T-helper 1 cell treated with Interleukin-12 subunit alpha and Interleukin-12 subunit beta and Interleukin-4 antibody, amounts not matched to agents 30 μg/mL and 1 μg/mL, for 36 hours (primary cell): ENCODE measurements at regions not wholly inside any gene's neighbourhood (a gene's known extent, or its start where the extent isn't known, plus 50 kb on each side); places are given as distances from the start of the nearest gene placed in this dataset.

Experiments
- H3K27ac Mint-ChIP-seq: one replicate; pipeline ENCODE4 v1.8.0; 2021; ENCODE audit warnings: mild to moderate bottlenecking, mixed read lengths
- H3K27me3 Mint-ChIP-seq: one replicate; pipeline ENCODE4 v1.8.0; 2021; ENCODE audit warnings: low read depth, mixed read lengths
- H3K36me3 Mint-ChIP-seq: one replicate; pipeline ENCODE4 v1.8.0; 2021; ENCODE audit warnings: low read depth, mixed read lengths
- H3K4me1 Mint-ChIP-seq: one replicate; pipeline ENCODE4 v1.8.0; 2021; ENCODE audit warnings: low read depth, mixed read lengths
- H3K4me3 Mint-ChIP-seq: one replicate; pipeline ENCODE4 v1.8.0; 2021; ENCODE audit warnings: mild to moderate bottlenecking, moderate library complexity, mixed read lengths
- H3K9me3 Mint-ChIP-seq: one replicate; pipeline ENCODE4 v1.8.0; 2021; ENCODE audit warnings: mixed read lengths

DNA sequence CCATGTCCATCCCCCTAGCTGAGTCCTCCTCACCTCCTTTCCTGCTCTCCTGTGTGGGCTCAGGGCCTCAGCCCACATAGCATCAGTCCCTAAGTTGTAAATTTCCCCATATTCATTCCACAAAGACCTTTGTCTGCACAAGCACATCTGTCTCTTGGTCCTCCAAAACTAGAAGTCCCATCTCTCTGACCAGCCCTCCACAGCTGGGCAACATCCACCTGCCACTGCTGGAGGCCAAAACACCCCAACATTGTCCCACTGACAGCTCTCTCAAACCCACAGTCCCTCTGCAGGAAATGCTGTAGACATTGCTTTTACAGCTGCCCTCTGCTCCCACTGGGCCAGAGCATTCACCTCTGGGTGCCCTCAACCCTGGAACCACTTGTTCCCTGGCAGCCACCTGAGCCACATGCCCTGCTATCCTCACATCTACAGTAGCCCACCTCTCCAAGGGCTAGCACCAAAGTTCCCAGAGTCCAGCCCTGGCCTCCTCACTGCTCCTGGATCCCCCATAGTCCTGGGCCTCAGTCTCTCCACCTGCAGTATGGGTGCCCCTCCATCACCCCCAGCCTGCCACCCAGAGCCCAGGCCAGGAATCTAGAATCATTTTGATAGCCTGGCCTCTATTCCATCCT is 1722.7 kb downstream of the TP53TG3F start:
- no peaks in the 10 kb centered on the region for H3K36me3 Mint-ChIP-seq
- H3K27ac Mint-ChIP-seq, result no peak overlapping the region
- peaks cover 34% of the 10 kb centered on the region for H3K9me3 Mint-ChIP-seq
- no peaks in the 10 kb centered on the region for H3K4me1 Mint-ChIP-seq
- H3K27me3 Mint-ChIP-seq, result no peaks in the 10 kb centered on the region
- H3K4me3 Mint-ChIP-seq, result no peak overlapping the region

DNA sequence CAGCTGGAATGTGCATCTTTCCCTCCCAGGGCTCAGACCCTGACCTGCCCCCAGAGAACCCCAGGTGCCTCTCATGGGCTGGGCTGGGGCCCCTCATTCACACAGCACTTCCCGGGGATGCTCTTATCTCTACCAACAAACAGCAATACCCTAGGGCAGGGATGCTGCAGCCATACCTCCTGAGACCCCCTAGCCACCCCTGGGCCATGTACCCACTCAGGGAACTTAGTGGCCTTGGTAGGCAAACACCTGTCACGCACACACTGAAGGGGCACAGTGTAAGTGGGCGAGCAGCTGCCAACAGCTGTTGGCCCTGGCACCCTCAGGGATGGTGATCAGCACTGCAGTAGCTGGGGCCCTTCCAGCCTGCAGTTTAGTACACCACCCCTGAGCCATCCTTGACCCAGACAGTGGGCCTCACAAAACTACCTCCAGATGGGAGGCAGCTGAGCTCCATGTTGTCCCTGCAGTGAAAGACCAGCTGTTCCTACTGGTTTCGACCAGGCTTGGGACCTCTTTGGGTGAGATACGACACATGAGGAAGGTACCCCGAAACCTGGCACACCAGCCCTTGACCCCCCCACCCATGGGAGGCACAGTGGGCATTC is 1723.6 kb downstream of the TP53TG3F start:
- Mint-ChIP-seq H3K9me3 (peaks cover 35% of the 10 kb centered on the region), H3K36me3 (no peaks in the 10 kb centered on the region), H3K27ac (no peak overlapping the region), H3K27me3 (no peaks in the 10 kb centered on the region), H3K4me1 (no peaks in the 10 kb centered on the region), H3K4me3 (no peak overlapping the region)

GRCh38 chr16:35184356-35184870 is 1725.0 kb downstream of the TP53TG3F start:
- Mint-ChIP-seq H3K9me3 (peaks cover 35% of the 10 kb centered on the region), H3K4me3 (no peak overlapping the region), H3K27me3 (no peaks in the 10 kb centered on the region), H3K36me3 (no peaks in the 10 kb centered on the region), H3K4me1 (no peaks in the 10 kb centered on the region), H3K27ac (no peak overlapping the region)

- Mint-ChIP-seq H3K9me3 (peaks cover 38% of the 10 kb centered on the region), H3K4me3 (no peak overlapping the region), H3K27me3 (no peaks in the 10 kb centered on the region), H3K4me1 (no peaks in the 10 kb centered on the region), H3K36me3 (no peaks in the 10 kb centered on the region), H3K27ac (no peak overlapping the region)
Measured at GRCh38 chr16:35185366-35186044, 1726.1 kb downstream of the TP53TG3F start.

GRCh38 chr16:35186045-35186759 is 1726.8 kb downstream of the TP53TG3F start:
- Mint-ChIP-seq H3K27me3 (no peaks in the 10 kb centered on the region), H3K9me3 (peaks cover 35% of the 10 kb centered on the region), H3K4me1 (no peaks in the 10 kb centered on the region), H3K27ac (no peak overlapping the region), H3K4me3 (no peak overlapping the region), H3K36me3 (no peaks in the 10 kb centered on the region)

GRCh38 chr16:35187665-35188225 is 1728.3 kb downstream of the TP53TG3F start:
- H3K4me3 Mint-ChIP-seq, result no peak overlapping the region
- no peaks in the 10 kb centered on the region for H3K36me3 Mint-ChIP-seq
- H3K9me3 Mint-ChIP-seq, result peaks cover 30% of the 10 kb centered on the region
- no peaks in the 10 kb centered on the region for H3K27me3 Mint-ChIP-seq
- H3K27ac Mint-ChIP-seq, result no peak overlapping the region
- no peaks in the 10 kb centered on the region for H3K4me1 Mint-ChIP-seq

- no peak overlapping the region for H3K4me3 Mint-ChIP-seq
- H3K27ac Mint-ChIP-seq, result no peak overlapping the region
- peaks cover 28% of the 10 kb centered on the region for H3K9me3 Mint-ChIP-seq
- no peaks in the 10 kb centered on the region for H3K4me1 Mint-ChIP-seq
- H3K36me3 Mint-ChIP-seq, result no peaks in the 10 kb centered on the region
- no peaks in the 10 kb centered on the region for H3K27me3 Mint-ChIP-seq
Measured at GRCh38 chr16:35188288-35189155, 1729.1 kb downstream of the TP53TG3F start.

- H3K27ac Mint-ChIP-seq, result no peak overlapping the region
- no peaks in the 10 kb centered on the region for H3K27me3 Mint-ChIP-seq
- H3K9me3 Mint-ChIP-seq, result peaks cover 27% of the 10 kb centered on the region
- no peaks in the 10 kb centered on the region for H3K36me3 Mint-ChIP-seq
- no peaks in the 10 kb centered on the region for H3K4me1 Mint-ChIP-seq
- no peak overlapping the region for H3K4me3 Mint-ChIP-seq
Measured at GRCh38 chr16:35192993-35193392, 1733.6 kb downstream of the TP53TG3F start.

- Mint-ChIP-seq H3K27me3 (no peaks in the 10 kb centered on the region), H3K27ac (no peak overlapping the region), H3K4me3 (no peak overlapping the region), H3K4me1 (no peaks in the 10 kb centered on the region), H3K36me3 (no peaks in the 10 kb centered on the region), H3K9me3 (peaks cover 27% of the 10 kb centered on the region)
Measured at GRCh38 chr16:35193956-35194355, 1734.5 kb downstream of the TP53TG3F start.

GRCh38 chr16:35194681-35195080 is 1735.3 kb downstream of the TP53TG3F start:
- H3K9me3 Mint-ChIP-seq, result peaks cover 27% of the 10 kb centered on the region
- H3K27me3 Mint-ChIP-seq, result no peaks in the 10 kb centered on the region
- H3K4me3 Mint-ChIP-seq, result no peak overlapping the region
- no peaks in the 10 kb centered on the region for H3K4me1 Mint-ChIP-seq
- H3K36me3 Mint-ChIP-seq, result no peaks in the 10 kb centered on the region
- no peak overlapping the region for H3K27ac Mint-ChIP-seq

DNA sequence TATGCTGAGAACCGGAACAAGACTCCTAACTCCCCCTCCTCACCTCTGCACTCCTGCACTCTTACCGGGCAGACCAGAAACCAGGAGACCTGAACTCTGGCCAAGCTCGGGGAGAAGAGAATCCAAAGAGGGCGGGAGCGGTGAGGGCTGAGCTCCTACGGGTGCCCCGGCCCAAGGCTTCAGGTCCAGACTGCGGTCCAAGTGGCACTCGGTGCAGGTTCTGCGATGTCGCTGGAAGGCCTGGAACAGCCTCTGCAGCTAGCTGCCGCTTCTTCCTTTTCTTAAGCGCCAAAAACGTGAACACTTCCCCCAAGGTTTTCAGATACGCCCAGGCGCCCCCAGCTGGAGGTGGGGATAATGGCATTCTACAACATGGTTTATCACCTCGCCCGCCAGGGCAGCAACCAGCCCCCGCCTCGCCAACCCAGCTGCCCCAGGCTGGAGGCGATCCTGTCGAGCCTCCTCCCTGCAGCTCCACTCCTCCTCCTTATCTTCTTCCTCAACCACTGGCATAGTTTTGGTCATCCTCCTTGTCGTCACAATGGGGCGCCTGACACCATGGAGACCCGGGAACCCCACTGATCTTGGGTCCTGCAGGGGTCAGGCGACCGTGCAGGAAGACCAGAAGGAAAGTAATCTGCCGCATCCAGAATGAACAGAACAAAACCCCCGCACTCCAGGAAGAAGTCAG is 1735.9 kb downstream of the TP53TG3F start:
- H3K4me3 Mint-ChIP-seq, result no peak overlapping the region
- H3K4me1 Mint-ChIP-seq, result no peaks in the 10 kb centered on the region
- no peaks in the 10 kb centered on the region for H3K36me3 Mint-ChIP-seq
- peaks cover 28% of the 10 kb centered on the region for H3K9me3 Mint-ChIP-seq
- no peaks in the 10 kb centered on the region for H3K27me3 Mint-ChIP-seq
- H3K27ac Mint-ChIP-seq, result no peak overlapping the region

- H3K4me3 Mint-ChIP-seq, result no peak overlapping the region
- H3K27me3 Mint-ChIP-seq, result no peaks in the 10 kb centered on the region
- no peaks in the 10 kb centered on the region for H3K36me3 Mint-ChIP-seq
- H3K4me1 Mint-ChIP-seq, result no peaks in the 10 kb centered on the region
- peaks cover 29% of the 10 kb centered on the region for H3K9me3 Mint-ChIP-seq
- no peak overlapping the region for H3K27ac Mint-ChIP-seq
Measured at GRCh38 chr16:35195864-35196216, 1736.4 kb downstream of the TP53TG3F start.

DNA sequence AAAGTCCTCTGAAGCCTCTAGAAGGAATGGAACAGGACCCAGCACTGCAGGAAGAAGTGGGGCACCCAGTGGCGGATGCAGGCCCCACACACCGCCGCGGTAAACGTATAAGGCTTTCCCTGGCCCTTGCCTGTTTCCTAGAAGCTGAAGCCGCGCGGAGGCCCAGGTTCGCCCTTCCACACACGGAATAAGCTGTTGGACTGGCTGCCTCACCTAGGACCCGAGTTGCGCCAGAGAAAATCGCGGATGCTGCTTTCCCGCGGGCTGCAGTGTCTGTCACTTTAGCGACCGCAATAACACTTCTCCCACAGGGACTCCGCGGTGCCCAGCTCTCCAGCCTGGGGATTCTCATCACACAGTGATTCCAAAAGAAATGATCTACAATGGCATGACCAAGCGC is 1736.9 kb downstream of the TP53TG3F start:
- H3K27ac Mint-ChIP-seq, result no peak overlapping the region
- no peaks in the 10 kb centered on the region for H3K36me3 Mint-ChIP-seq
- H3K4me3 Mint-ChIP-seq, result no peak overlapping the region
- no peaks in the 10 kb centered on the region for H3K4me1 Mint-ChIP-seq
- no peaks in the 10 kb centered on the region for H3K27me3 Mint-ChIP-seq
- H3K9me3 Mint-ChIP-seq, result peaks cover 32% of the 10 kb centered on the region
